ENCODE measurements at regions not wholly inside any gene's neighbourhood (a gene's known extent, or its start where the extent isn't known, plus 50 kb on each side); places are given as distances from the start of the nearest gene placed in this dataset.

- H3K4me1 ChIP-seq (ENCODE audit: insufficient read depth, low read length): peaks cover 7% of the 10 kb centered on the region
- no peak overlapping the region for H3K4me2 ChIP-seq (ENCODE audit: insufficient read depth, low read length)
- no peak for TF ChIP-seq CTCF (IDR thresholded peaks at IDR 0.05; ENCODE audit: borderline replicate concordance, extremely low read depth, low read length, poor library complexity, severe bottlenecking)
- no peak for TF ChIP-seq EZH2 (IDR thresholded peaks at IDR 0.05; ENCODE audit: borderline replicate concordance, low read depth, low read length, severe bottlenecking)
- no peaks in the 10 kb centered on the region for H3K79me2 ChIP-seq (ENCODE audit: insufficient read depth, low read length)
- H3K27ac ChIP-seq (ENCODE audit: low read length): no peak overlapping the region
- H3K4me3 ChIP-seq (ENCODE audit: low read depth in 1 of 2, low read length in 2 of 2): no peak overlapping the region
- no peak overlapping the region for H3K9ac ChIP-seq (ENCODE audit: low read depth, low read length)
- no peak for ATAC-seq (ENCODE audit: insufficient read depth, low read depth)
- H3K27me3 ChIP-seq (ENCODE audit: insufficient read depth, low read length, poor library complexity): no peaks in the 10 kb centered on the region
- no peak overlapping the region for H2AFZ ChIP-seq (ENCODE audit: low read depth, low read length)
- H3K36me3 ChIP-seq (ENCODE audit: insufficient read depth, low read length): no peaks in the 10 kb centered on the region
- H4K20me1 ChIP-seq (ENCODE audit: insufficient read depth, low read length): no peaks in the 10 kb centered on the region
- no peak for DNase-seq
- no peaks in the 10 kb centered on the region for H3K9me3 ChIP-seq (ENCODE audit: insufficient read depth, low read length, severe bottlenecking)
Observed at GRCh38 chr7:101718363-101719122, 89.4 kb upstream of the MYL10 start.

GRCh38 chr7:101719123-101719470, 90.0 kb upstream of the MYL10 start:
- TF ChIP-seq EZH2 (IDR thresholded peaks at IDR 0.05; ENCODE audit: borderline replicate concordance, low read depth, low read length, severe bottlenecking): no peak
- no peak for TF ChIP-seq CTCF (IDR thresholded peaks at IDR 0.05; ENCODE audit: borderline replicate concordance, extremely low read depth, low read length, poor library complexity, severe bottlenecking)
- Histone ChIP-seq H3K4me3 (ENCODE audit: low read depth in 1 of 2, low read length in 2 of 2) (no peak overlapping the region), H4K20me1 (ENCODE audit: insufficient read depth, low read length) (no peaks in the 10 kb centered on the region), H3K79me2 (ENCODE audit: insufficient read depth, low read length) (no peaks in the 10 kb centered on the region), H3K27ac (ENCODE audit: low read length) (no peak overlapping the region), H2AFZ (ENCODE audit: low read depth, low read length) (no peak overlapping the region), H3K9ac (ENCODE audit: low read depth, low read length) (no peak overlapping the region), H3K9me3 (ENCODE audit: insufficient read depth, low read length, severe bottlenecking) (no peaks in the 10 kb centered on the region), H3K36me3 (ENCODE audit: insufficient read depth, low read length) (no peaks in the 10 kb centered on the region), H3K4me2 (ENCODE audit: insufficient read depth, low read length) (no peak overlapping the region), H3K4me1 (ENCODE audit: insufficient read depth, low read length) (peaks cover 7% of the 10 kb centered on the region), H3K27me3 (ENCODE audit: insufficient read depth, low read length, poor library complexity) (no peaks in the 10 kb centered on the region)
- DNase-seq (no peak), ATAC-seq (ENCODE audit: insufficient read depth, low read depth) (no peak)

- no peaks in the 10 kb centered on the region for H3K79me2 ChIP-seq (ENCODE audit: insufficient read depth, low read length)
- peak; percentile 59 for DNase-seq
- no peaks in the 10 kb centered on the region for H3K27me3 ChIP-seq (ENCODE audit: insufficient read depth, low read length, poor library complexity)
- TF ChIP-seq EZH2 (IDR thresholded peaks at IDR 0.05; ENCODE audit: borderline replicate concordance, low read depth, low read length, severe bottlenecking): no peak
- TF ChIP-seq CTCF (IDR thresholded peaks at IDR 0.05; ENCODE audit: borderline replicate concordance, extremely low read depth, low read length, poor library complexity, severe bottlenecking): no peak
- H3K9me3 ChIP-seq (ENCODE audit: insufficient read depth, low read length, severe bottlenecking): no peaks in the 10 kb centered on the region
- peaks cover 7% of the 10 kb centered on the region for H3K4me1 ChIP-seq (ENCODE audit: insufficient read depth, low read length)
- H3K4me3 ChIP-seq (ENCODE audit: low read depth in 1 of 2, low read length in 2 of 2): no peak overlapping the region
- no peak overlapping the region for H3K4me2 ChIP-seq (ENCODE audit: insufficient read depth, low read length)
- ATAC-seq (ENCODE audit: insufficient read depth, low read depth): peak; percentile 88
- no peaks in the 10 kb centered on the region for H4K20me1 ChIP-seq (ENCODE audit: insufficient read depth, low read length)
- no peak overlapping the region for H3K9ac ChIP-seq (ENCODE audit: low read depth, low read length)
- H2AFZ ChIP-seq (ENCODE audit: low read depth, low read length): no peak overlapping the region
- H3K36me3 ChIP-seq (ENCODE audit: insufficient read depth, low read length): no peaks in the 10 kb centered on the region
- H3K27ac ChIP-seq (ENCODE audit: low read length): no peak overlapping the region
Observed at GRCh38 chr7:101720324-101720723, 91.2 kb upstream of the MYL10 start.

Measured in DND-41 (cell line).